Heart left ventricle (tissue), 16 donors: ENCODE measurements at regions not wholly inside any gene's neighbourhood (a gene's known extent, or its start where the extent isn't known, plus 50 kb on each side); places are given as distances from the start of the nearest gene placed in this dataset.

Experiments
- ATAC-seq, 4 donors: fragments of 200-7000 bp; cut with Tn5 transposase; one replicate each; pipeline ENCODE4 v1.9.1; 2020 to 2022; ENCODE audit warnings: moderate library complexity in 4 of 4, mild to moderate bottlenecking in 3 of 4, moderate number of reproducible peaks in 1 of 4
- DNase-seq, 5 donors: peaks; one replicate each; pipeline ENCODE4 v3.0.0-alpha.2; 2020
- H3K27ac ChIP-seq, 12 donors: fragments of 200-600 bp; sonication (generic) in 4 of 12; one replicate each; pipeline versions ENCODE4 v1.5.0 to v1.8.0; 2016 to 2022; ENCODE audit warnings: mild to moderate bottlenecking in 2 of 12
- H3K27me3 ChIP-seq, 9 donors: fragments of 200-600 bp; sonication (generic) in 2 of 9; one replicate each; pipeline versions ENCODE4 v1.5.1 to v1.8.0; 2016 to 2022; ENCODE audit warnings: mild to moderate bottlenecking in 3 of 9
- H3K36me3 ChIP-seq, 9 donors: fragments of 200-600 bp; sonication (generic) in 2 of 9; one replicate each; pipeline versions ENCODE4 v1.5.0 to v1.8.0; 2018 to 2022; ENCODE audit warnings: mild to moderate bottlenecking in 2 of 9
- H3K4me1 ChIP-seq, 12 donors: fragments of 200-600 bp; sonication (generic) in 4 of 12; one replicate each; pipeline versions ENCODE4 v1.5.0 to v1.8.0; 2016 to 2022; ENCODE audit warnings: mild to moderate bottlenecking in 3 of 12
- H3K4me3 ChIP-seq, 12 donors: fragments of 200-600 bp; sonication (generic) in 4 of 12; one replicate each; pipeline versions ENCODE4 v1.5.0 to v1.8.0; 2017 to 2022; ENCODE audit warnings: mild to moderate bottlenecking in 9 of 12, moderate library complexity in 4 of 12
- H3K9me3 ChIP-seq, 12 donors: fragments of 200-600 bp; sonication (generic) in 4 of 12; one replicate each; pipeline versions ENCODE4 v1.5.0 to v1.8.0; 2016 to 2022; ENCODE audit warnings: mild to moderate bottlenecking in 1 of 12
- POLR2A ChIP-seq, 2 donors: fragments of 450-650 bp; IDR thresholded peaks; one replicate each; pipeline ENCODE4 v1.6.1; 2017; ENCODE audit warnings: antibody characterized with exemption in 2 of 2, mild to moderate bottlenecking in 2 of 2, moderate library complexity in 2 of 2
- WGBS, 4 donors: extraction: QIAGEN DNeasy Blood & Tissue Kit in 2 of 4; methylation state at CpG; one replicate each; pipeline versions ENCODE4 v1.1.5 to v1.1.7; 2013 to 2018; 5-methylcytosine and 5-hydroxymethylcytosine counted together
- intact Hi-C, 10 donors: fragments of 100-400 bp; cut with DNase I; formaldehyde crosslinking; loops; one replicate each; pipeline versions ENCODE4 v1.11.1 to v1.14.2; 2022
- TF ChIP-seq, protein P1 (sequence below), 12 donors: fragments of 200-600 bp; sonication (generic) in 4 of 12; IDR thresholded peaks; one replicate each; pipeline versions ENCODE4 v1.5.0 to v1.8.0; 2018 to 2022; ENCODE audit warnings: antibody characterized with exemption in 12 of 12, mild to moderate bottlenecking in 5 of 12
- donor health status: ischemic (EF 13 %, LVEDD 7.1; RV severe dilation, severe dysfunction).
- donor health status: healthy with polysubstance abuse.
- donor health status: DM: no; HTN: yes; CAD: no.
- donor health status: DM: no; HTN: no; CAD: no.
- donor health status: ischemic (EF 25% LVEDD 6.9; RV normal size, moderate dysfunction).
- donor health status: ischemic (EF 25% LVEDD 5.7; RV mildly dilated, moderate dysfunction).
- donor health status: healthy.
- donor health status: DM: yes; HTN: yes; CAD: no.
- donor health status: ischemic (EF 35%, LVEDD 5.7; RV mildly dilated, moderate dysfunction).
- donor health status: nonischemic (EF 11% LVEDD 7.7; RV severe dilation, severe dysfunction).
- donor health status: DM: yes; HTN: yes; CAD: no.
- donor health status: PGD.
- donor health status: ischemic (EF 29% LVEDD 5.4; RV normal size, mild dysfunction).
- donor health status: nonischemic (EF 23%, LVEDD 6.1; RV moderate dilation, normal function).

DNA sequence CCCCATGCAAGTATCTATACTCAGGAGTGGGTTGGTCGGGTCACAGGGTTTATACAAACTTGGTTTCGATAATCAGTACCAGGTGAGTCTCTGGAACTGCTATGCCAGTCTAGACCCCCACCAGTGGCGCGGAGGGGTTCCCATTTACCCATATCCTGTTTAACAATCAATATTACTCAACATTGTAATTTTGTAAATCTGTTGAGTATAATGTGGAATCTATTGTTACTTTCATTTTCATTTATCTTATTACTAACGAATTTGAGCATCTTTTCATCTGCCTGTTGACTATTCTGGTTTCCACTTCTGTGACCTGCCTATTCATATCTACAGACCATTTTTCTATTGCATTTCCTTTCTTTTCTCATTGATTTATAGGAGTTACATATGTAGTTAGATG lies 275.2 kb upstream of the CRY1 start:
- peaks cover 0 to 8% (median 0%) of the 10 kb centered on the region in 9 donors for H3K27me3 ChIP-seq
- H3K9me3 ChIP-seq = no peaks in the 10 kb centered on the region
- peak overlapping the region in 1 of 12 donors; percentile 50 for H3K27ac ChIP-seq
- H3K4me3 ChIP-seq = peak overlapping the region in 1 of 12 donors; percentile 16
- H3K36me3 ChIP-seq = no peaks in the 10 kb centered on the region
- TF ChIP-seq, protein P1, sequence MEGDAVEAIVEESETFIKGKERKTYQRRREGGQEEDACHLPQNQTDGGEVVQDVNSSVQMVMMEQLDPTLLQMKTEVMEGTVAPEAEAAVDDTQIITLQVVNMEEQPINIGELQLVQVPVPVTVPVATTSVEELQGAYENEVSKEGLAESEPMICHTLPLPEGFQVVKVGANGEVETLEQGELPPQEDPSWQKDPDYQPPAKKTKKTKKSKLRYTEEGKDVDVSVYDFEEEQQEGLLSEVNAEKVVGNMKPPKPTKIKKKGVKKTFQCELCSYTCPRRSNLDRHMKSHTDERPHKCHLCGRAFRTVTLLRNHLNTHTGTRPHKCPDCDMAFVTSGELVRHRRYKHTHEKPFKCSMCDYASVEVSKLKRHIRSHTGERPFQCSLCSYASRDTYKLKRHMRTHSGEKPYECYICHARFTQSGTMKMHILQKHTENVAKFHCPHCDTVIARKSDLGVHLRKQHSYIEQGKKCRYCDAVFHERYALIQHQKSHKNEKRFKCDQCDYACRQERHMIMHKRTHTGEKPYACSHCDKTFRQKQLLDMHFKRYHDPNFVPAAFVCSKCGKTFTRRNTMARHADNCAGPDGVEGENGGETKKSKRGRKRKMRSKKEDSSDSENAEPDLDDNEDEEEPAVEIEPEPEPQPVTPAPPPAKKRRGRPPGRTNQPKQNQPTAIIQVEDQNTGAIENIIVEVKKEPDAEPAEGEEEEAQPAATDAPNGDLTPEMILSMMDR (IDR thresholded peaks at IDR 0.05) = no peak
- TF ChIP-seq POLR2A (IDR thresholded peaks at IDR 0.05) = no peak
- intact Hi-C loops = no loop called here
- peaks cover 0 to 40% (median 0%) of the 10 kb centered on the region in 12 donors for H3K4me1 ChIP-seq
- DNase-seq = no peak
- WGBS, 4 donors = 82 to 86% (median 85%) methylated on average over 5 of the region's 5 CpGs
- no peak for ATAC-seq

DNA sequence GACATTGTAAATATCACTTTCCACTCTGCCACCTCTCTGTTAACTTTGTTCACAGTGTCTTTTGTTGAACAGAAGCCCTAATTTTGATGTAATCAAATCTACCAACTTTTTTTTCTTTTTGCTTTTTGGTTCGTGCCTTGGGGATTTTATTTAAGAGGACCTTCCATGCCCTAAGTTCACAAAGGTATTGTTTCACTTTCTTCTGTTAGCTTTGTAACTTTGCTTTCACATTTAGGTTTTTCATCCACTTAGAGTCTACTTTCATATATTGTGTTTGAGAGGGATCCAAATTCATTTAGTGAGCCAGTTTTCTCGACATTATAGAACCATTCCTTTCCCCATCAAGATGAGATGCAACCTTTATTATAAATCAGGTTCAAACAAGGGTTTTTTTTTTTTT lies 275.7 kb upstream of the CRY1 start:
- H3K27me3 ChIP-seq = peaks cover 0 to 8% (median 0%) of the 10 kb centered on the region in 9 donors
- TF ChIP-seq POLR2A (IDR thresholded peaks at IDR 0.05) = no peak
- TF ChIP-seq, protein P1 (IDR thresholded peaks at IDR 0.05) = no peak
- no peak for DNase-seq
- no peak for ATAC-seq
- 74 to 84% (median 81%) methylated on average over 2 of the region's 2 CpGs for WGBS, 4 donors
- no peaks in the 10 kb centered on the region for H3K36me3 ChIP-seq
- peak overlapping the region in 1 of 12 donors; percentile 16 for H3K4me3 ChIP-seq
- H3K27ac ChIP-seq = peak overlapping the region in 1 of 12 donors; percentile 50
- peaks cover 0 to 44% (median 0%) of the 10 kb centered on the region in 12 donors for H3K4me1 ChIP-seq
- intact Hi-C loops = no loop called here
- H3K9me3 ChIP-seq = no peaks in the 10 kb centered on the region

DNA sequence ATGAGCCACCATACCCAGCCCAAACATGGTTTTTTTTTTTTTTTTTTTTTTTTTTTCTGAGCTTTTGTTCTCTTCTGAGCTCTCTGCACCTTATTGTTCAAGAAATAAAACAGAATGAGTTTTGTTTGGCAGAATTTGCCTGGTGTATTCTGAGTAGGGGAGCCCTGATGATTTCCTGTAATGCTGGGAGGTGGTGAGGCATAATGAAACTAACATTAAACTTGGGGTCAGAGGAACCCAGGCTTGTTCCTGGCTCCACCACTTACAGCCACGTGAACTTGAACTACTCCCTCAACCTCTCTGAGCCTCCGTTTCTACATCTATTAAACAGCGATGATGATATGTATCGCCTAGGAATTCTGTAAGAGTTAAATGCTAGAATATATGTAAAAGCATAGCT lies 276.3 kb upstream of the CRY1 start:
- TF ChIP-seq, protein P1 (IDR thresholded peaks at IDR 0.05) = no peak
- no peak for TF ChIP-seq POLR2A (IDR thresholded peaks at IDR 0.05)
- Histone ChIP-seq H3K4me3 (no peak overlapping the region), H3K9me3 (no peaks in the 10 kb centered on the region), H3K36me3 (no peaks in the 10 kb centered on the region), H3K4me1 (peaks cover 0 to 51% (median 0%) of the 10 kb centered on the region in 12 donors), H3K27me3 (peaks cover 0 to 8% (median 0%) of the 10 kb centered on the region in 9 donors), H3K27ac (peak overlapping the region in 1 of 12 donors; percentile 50)
- 74 to 83% (median 78%) methylated on average over 4 of the region's 4 CpGs for WGBS, 4 donors
- intact Hi-C loops = no loop called here
- ATAC-seq = no peak
- DNase-seq = no peak

GRCh38 chr12:107372229-107372658 lies 278.9 kb upstream of the CRY1 start:
- intact Hi-C loops = no loop called here
- peak overlapping the region in 1 of 12 donors; percentile 51 for H3K27ac ChIP-seq
- peaks cover 0 to 4% (median 0%) of the 10 kb centered on the region in 9 donors for H3K27me3 ChIP-seq
- no peak for DNase-seq
- H3K4me3 ChIP-seq = no peak overlapping the region
- TF ChIP-seq, protein P1 (IDR thresholded peaks at IDR 0.05) = no peak
- no peak for TF ChIP-seq POLR2A (IDR thresholded peaks at IDR 0.05)
- WGBS, 4 donors = 51 to 73% (median 57%) methylated on average over 5 of the region's 5 CpGs
- no peak for ATAC-seq
- peaks cover 0 to 52% (median 0%) of the 10 kb centered on the region in 12 donors for H3K4me1 ChIP-seq
- H3K9me3 ChIP-seq = no peaks in the 10 kb centered on the region
- no peaks in the 10 kb centered on the region for H3K36me3 ChIP-seq
